BLaER1 (cell line): ENCODE measurements at regions not wholly inside any gene's neighbourhood (a gene's known extent, or its start where the extent isn't known, plus 50 kb on each side); places are given as distances from the start of the nearest gene placed in this dataset.

Source experiments
- H3K27ac ChIP-seq: shearing (Covaris generic); formaldehyde crosslinking; 2 replicates; pipeline ENCODE4 v1.8.1; 2022
- H3K27me3 ChIP-seq: shearing (Covaris generic); formaldehyde crosslinking; 2 replicates; pipeline ENCODE4 v1.8.1; 2022
- H3K36me3 ChIP-seq: shearing (Covaris generic); formaldehyde crosslinking; 2 replicates; pipeline ENCODE4 v1.8.1; 2022
- H3K4me1 ChIP-seq: shearing (Covaris generic); formaldehyde crosslinking; 2 replicates; pipeline ENCODE4 v1.8.1; 2022
- H3K4me2 ChIP-seq: shearing (Covaris generic); formaldehyde crosslinking; 2 replicates; pipeline ENCODE4 v1.8.1; 2022
- H3K4me3 ChIP-seq: shearing (Covaris generic); formaldehyde crosslinking; 2 replicates; pipeline ENCODE4 v1.8.1; 2022
- H3K9ac ChIP-seq: shearing (Covaris generic); formaldehyde crosslinking; 2 replicates; pipeline ENCODE4 v1.8.1; 2022
- H3K9me3 ChIP-seq: shearing (Covaris generic); formaldehyde crosslinking; 2 replicates; pipeline ENCODE4 v1.8.1; 2022
- H4K20me1 ChIP-seq: shearing (Covaris generic); formaldehyde crosslinking; 2 replicates; pipeline ENCODE4 v1.8.1; 2022
- Cebpa-rat ChIP-seq: shearing (Covaris generic); IDR thresholded peaks from 2 replicates; pipeline ENCODE4 v1.8.1; 2022

- no peak overlapping the region for H3K4me3 ChIP-seq
- TF ChIP-seq Cebpa-rat: no peak
- no peaks in the 10 kb centered on the region for H3K4me1 ChIP-seq
- H3K4me2 ChIP-seq: no peak overlapping the region
- no peaks in the 10 kb centered on the region for H3K27me3 ChIP-seq
- H3K9me3 ChIP-seq: no peaks in the 10 kb centered on the region
- no peaks in the 10 kb centered on the region for H3K36me3 ChIP-seq
- H4K20me1 ChIP-seq: no peaks in the 10 kb centered on the region
- H3K9ac ChIP-seq: no peak overlapping the region
- H3K27ac ChIP-seq: no peak overlapping the region
These were observed 653.3 kb downstream of the ARAP2 start for GRCh38 chr4:35591035-35591434.

GRCh38 chr4:35604252-35604651 lies 640.1 kb downstream of the ARAP2 start:
- Histone ChIP-seq H3K9me3 (no peaks in the 10 kb centered on the region), H3K4me1 (no peaks in the 10 kb centered on the region), H4K20me1 (no peaks in the 10 kb centered on the region), H3K4me3 (no peak overlapping the region), H3K27ac (no peak overlapping the region), H3K9ac (no peak overlapping the region), H3K36me3 (no peaks in the 10 kb centered on the region), H3K27me3 (no peaks in the 10 kb centered on the region), H3K4me2 (no peak overlapping the region)
- TF ChIP-seq Cebpa-rat: no peak

DNA sequence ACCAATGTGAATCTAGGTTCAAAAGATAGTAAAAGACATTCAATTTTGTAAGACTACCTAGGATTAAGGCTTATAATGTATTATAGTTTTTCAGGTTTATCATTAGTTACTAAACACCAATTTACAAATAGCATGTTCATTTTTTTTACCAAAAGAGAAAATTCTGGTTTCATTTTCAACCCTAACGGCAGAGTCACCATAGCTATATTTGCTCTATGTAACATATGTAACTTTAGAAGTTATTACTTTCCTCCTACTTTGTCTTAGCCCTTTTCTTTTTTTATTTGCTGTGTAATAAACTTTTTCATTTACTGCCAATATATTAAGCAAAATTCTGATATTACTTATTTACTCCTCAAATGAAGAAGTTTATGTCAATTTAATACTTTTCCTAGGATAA lies 639.6 kb downstream of the ARAP2 start:
- Histone ChIP-seq H3K4me1 (no peaks in the 10 kb centered on the region), H3K9me3 (no peaks in the 10 kb centered on the region), H3K4me3 (no peak overlapping the region), H3K27ac (no peak overlapping the region), H3K4me2 (no peak overlapping the region), H3K9ac (no peak overlapping the region), H3K36me3 (no peaks in the 10 kb centered on the region), H4K20me1 (no peaks in the 10 kb centered on the region), H3K27me3 (no peaks in the 10 kb centered on the region)
- no peak for TF ChIP-seq Cebpa-rat

- TF ChIP-seq Cebpa-rat: no peak
- no peaks in the 10 kb centered on the region for H4K20me1 ChIP-seq
- no peaks in the 10 kb centered on the region for H3K4me1 ChIP-seq
- no peaks in the 10 kb centered on the region for H3K9me3 ChIP-seq
- H3K36me3 ChIP-seq: no peaks in the 10 kb centered on the region
- H3K27ac ChIP-seq: no peak overlapping the region
- H3K4me2 ChIP-seq: no peak overlapping the region
- no peaks in the 10 kb centered on the region for H3K27me3 ChIP-seq
- H3K9ac ChIP-seq: no peak overlapping the region
- no peak overlapping the region for H3K4me3 ChIP-seq
These were observed 636.1 kb downstream of the ARAP2 start for GRCh38 chr4:35608205-35608604.

DNA sequence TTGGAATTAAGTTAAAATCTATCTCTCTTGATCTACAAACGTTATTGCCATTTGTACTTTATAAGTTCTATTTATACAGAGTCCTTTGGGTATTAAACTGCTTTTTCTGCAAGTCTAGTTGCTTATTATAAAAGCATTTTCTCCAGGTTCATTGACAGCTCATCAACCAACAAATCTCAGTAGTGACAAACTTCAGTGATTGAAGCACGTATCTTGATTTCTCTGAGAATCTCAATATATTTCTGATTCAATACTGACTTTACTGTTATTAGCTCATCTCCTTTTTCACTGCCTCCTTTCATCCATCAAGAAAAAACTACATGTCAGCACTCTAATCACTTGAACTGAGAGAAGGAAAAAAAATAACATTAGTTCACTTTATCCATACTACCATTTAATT lies 630.2 kb downstream of the ARAP2 start:
- H3K36me3 ChIP-seq: no peaks in the 10 kb centered on the region
- no peak for TF ChIP-seq Cebpa-rat
- no peak overlapping the region for H3K4me2 ChIP-seq
- H3K9me3 ChIP-seq: no peaks in the 10 kb centered on the region
- no peak overlapping the region for H3K9ac ChIP-seq
- H3K4me3 ChIP-seq: no peak overlapping the region
- no peaks in the 10 kb centered on the region for H4K20me1 ChIP-seq
- H3K27me3 ChIP-seq: no peaks in the 10 kb centered on the region
- no peak overlapping the region for H3K27ac ChIP-seq
- H3K4me1 ChIP-seq: no peaks in the 10 kb centered on the region

DNA sequence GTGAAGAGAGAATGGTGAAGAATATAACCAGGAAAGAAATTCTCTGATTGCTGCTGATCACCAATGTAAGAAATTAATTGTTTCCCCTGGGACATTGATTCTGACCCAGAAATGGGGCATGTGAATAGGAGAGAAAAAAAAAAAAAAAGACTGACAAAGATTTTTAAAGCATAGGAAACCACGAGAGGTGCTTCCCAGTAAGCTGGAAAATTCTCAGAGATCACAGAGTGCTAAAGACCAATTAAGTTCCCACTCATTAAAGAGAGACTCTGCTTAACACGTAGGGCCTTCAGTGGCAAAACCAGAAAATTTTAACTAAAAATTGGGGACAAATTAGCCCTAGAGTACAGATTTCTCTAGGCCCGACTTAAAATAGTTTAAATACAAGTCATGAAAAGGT lies 604.4 kb downstream of the ARAP2 start:
- Histone ChIP-seq H3K27ac (no peak overlapping the region), H3K27me3 (no peaks in the 10 kb centered on the region), H3K36me3 (no peaks in the 10 kb centered on the region), H3K4me3 (no peak overlapping the region), H3K9ac (no peak overlapping the region), H3K4me2 (no peak overlapping the region), H3K9me3 (no peaks in the 10 kb centered on the region), H3K4me1 (no peaks in the 10 kb centered on the region), H4K20me1 (no peaks in the 10 kb centered on the region)
- TF ChIP-seq Cebpa-rat: no peak

DNA sequence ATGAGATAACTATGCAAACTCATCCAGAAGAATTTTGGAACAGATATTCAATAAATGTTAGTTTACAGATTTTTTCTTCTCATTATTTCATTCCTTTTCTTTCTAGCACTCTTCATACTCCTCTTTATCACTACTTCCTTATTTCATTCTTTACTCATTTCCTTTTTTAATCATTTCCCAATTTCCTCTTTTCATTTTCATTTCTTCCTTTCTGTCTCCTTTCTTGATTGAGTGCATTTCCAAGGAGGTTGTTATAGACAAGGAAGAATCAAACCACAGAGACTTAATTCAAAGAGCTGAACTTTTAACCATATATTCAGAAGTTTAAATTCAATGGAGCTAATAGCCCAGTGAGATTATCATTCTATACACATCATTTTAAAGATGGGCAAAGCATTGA lies 600.7 kb downstream of the ARAP2 start:
- Histone ChIP-seq H3K4me2 (no peak overlapping the region), H3K9me3 (no peaks in the 10 kb centered on the region), H3K9ac (no peak overlapping the region), H3K36me3 (no peaks in the 10 kb centered on the region), H4K20me1 (no peaks in the 10 kb centered on the region), H3K4me1 (no peaks in the 10 kb centered on the region), H3K27me3 (no peaks in the 10 kb centered on the region), H3K27ac (no peak overlapping the region), H3K4me3 (no peak overlapping the region)
- TF ChIP-seq Cebpa-rat: no peak

DNA sequence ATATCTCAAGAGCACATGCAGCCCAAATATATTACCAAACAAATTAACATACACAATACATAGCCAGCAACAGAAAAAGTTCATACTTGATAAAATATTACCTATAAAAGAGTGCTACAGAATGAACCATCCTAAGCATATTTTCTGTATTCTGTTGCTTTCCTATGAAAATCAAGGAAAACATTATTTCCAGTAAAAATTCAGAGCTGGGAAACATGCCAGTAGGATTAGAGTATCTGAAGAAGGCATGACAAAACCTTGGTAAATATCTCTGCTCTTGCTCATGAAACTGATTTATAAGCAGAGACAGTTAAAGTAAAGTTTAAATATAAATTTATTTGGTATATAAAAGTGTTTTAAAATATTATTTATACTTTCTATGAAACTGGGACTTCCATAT lies 599.7 kb downstream of the ARAP2 start:
- no peaks in the 10 kb centered on the region for H4K20me1 ChIP-seq
- no peaks in the 10 kb centered on the region for H3K4me1 ChIP-seq
- H3K4me2 ChIP-seq: no peak overlapping the region
- H3K36me3 ChIP-seq: no peaks in the 10 kb centered on the region
- H3K4me3 ChIP-seq: no peak overlapping the region
- TF ChIP-seq Cebpa-rat: no peak
- no peak overlapping the region for H3K9ac ChIP-seq
- no peak overlapping the region for H3K27ac ChIP-seq
- H3K27me3 ChIP-seq: no peaks in the 10 kb centered on the region
- no peaks in the 10 kb centered on the region for H3K9me3 ChIP-seq

DNA sequence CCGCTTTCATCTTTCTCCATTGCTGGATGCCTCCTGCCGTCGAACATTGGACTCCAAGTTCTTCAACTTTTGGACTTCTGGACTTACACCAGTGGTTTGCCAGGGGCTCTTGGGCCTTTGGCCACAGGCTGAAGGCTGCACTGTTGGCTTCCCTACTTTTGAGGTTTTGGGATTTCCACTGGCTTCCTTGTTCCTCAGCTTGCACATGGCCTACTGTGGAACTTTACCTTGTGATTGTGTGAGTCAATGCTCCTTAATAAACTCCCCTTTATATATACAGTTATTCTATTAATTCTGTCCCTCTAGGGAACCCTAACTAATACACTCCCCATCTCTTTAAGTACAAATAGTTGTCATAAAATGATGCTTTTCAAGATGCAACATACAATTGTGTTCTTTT lies 595.3 kb downstream of the ARAP2 start:
- Histone ChIP-seq H3K36me3 (no peaks in the 10 kb centered on the region), H3K4me3 (no peak overlapping the region), H3K27me3 (no peaks in the 10 kb centered on the region), H3K4me2 (no peak overlapping the region), H3K9me3 (no peaks in the 10 kb centered on the region), H3K4me1 (no peaks in the 10 kb centered on the region), H3K27ac (no peak overlapping the region), H3K9ac (no peak overlapping the region), H4K20me1 (no peaks in the 10 kb centered on the region)
- no peak for TF ChIP-seq Cebpa-rat

DNA sequence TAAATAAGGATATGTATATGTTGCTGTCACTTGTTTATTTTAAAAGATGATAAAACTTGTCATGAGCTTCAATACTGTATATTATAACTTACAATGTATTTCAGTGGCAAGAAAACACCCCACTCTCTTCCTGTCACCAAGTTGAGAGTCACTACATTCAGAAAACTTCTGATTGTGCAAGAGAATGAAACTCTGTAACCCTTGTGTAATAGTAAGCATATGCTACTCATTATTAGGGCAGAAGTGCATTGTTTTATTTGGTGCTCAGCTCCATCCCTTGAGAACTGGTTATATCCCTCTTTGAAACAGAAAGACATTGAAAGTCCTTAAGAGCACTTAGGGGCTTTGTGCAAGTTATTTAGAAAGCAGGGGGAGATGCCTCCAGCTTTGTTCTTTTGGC lies 594.5 kb downstream of the ARAP2 start:
- Histone ChIP-seq H3K9me3 (no peaks in the 10 kb centered on the region), H3K27ac (no peak overlapping the region), H3K4me2 (no peak overlapping the region), H3K4me1 (no peaks in the 10 kb centered on the region), H3K27me3 (no peaks in the 10 kb centered on the region), H4K20me1 (no peaks in the 10 kb centered on the region), H3K4me3 (no peak overlapping the region), H3K9ac (no peak overlapping the region), H3K36me3 (no peaks in the 10 kb centered on the region)
- no peak for TF ChIP-seq Cebpa-rat

- Histone ChIP-seq H3K9ac (no peak overlapping the region), H3K4me3 (no peak overlapping the region), H4K20me1 (no peaks in the 10 kb centered on the region), H3K27ac (no peak overlapping the region), H3K4me1 (no peaks in the 10 kb centered on the region), H3K9me3 (no peaks in the 10 kb centered on the region), H3K4me2 (no peak overlapping the region), H3K36me3 (no peaks in the 10 kb centered on the region), H3K27me3 (no peaks in the 10 kb centered on the region)
- no peak for TF ChIP-seq Cebpa-rat
These were observed 592.1 kb downstream of the ARAP2 start for GRCh38 chr4:35652197-35652596.
